Kidney (tissue), 13 donors: ENCODE measurements at regions not wholly inside any gene's neighbourhood (a gene's known extent, or its start where the extent isn't known, plus 50 kb on each side); places are given as distances from the start of the nearest gene placed in this dataset.

Experiments
- DNase-seq, 5 donors: peaks; one replicate each; pipeline ENCODE4 v3.0.0-alpha.2; 2013 to 2020
- FAIRE-seq: peaks from 2 replicates; lab custom pipeline; 2012; peaks lifted over from hg19 to GRCh38; lab: Jason Lieb, UNC
- H3K27ac ChIP-seq, 2 donors: one replicate each; pipeline ENCODE4 v1.7.0; 2013; ENCODE audit warnings: low read depth in 2 of 2, low read length in 2 of 2, inconsistent platforms in 1 of 2
- H3K27me3 ChIP-seq: one replicate; pipeline ENCODE4 v1.7.1; 2013; ENCODE audit warnings: low read length, inconsistent platforms; ENCODE audit not compliant: control insufficient read depth, insufficient read depth
- H3K36me3 ChIP-seq, 3 donors: one replicate each; pipeline versions ENCODE4 v1.7.0 to v1.7.1; 2013; ENCODE audit warnings: low read length in 3 of 3, control low read depth in 1 of 3, inconsistent platforms in 1 of 3; ENCODE audit not compliant: insufficient read depth in 3 of 3, control insufficient read depth in 2 of 3
- H3K4me1 ChIP-seq, 3 donors: one replicate each; pipeline versions ENCODE4 v1.7.0 to v1.7.1; 2013; ENCODE audit warnings: low read length in 3 of 3, inconsistent platforms in 1 of 3, low read depth in 1 of 3; ENCODE audit not compliant: control insufficient read depth in 2 of 3, insufficient read depth in 2 of 3
- H3K4me3 ChIP-seq, 3 donors: one replicate each; pipeline versions ENCODE4 v1.7.0 to v1.8.1; 2013; ENCODE audit warnings: low read length in 3 of 3, control low read depth in 1 of 3, inconsistent platforms in 1 of 3
- H3K9ac ChIP-seq, 3 donors: one replicate each; pipeline versions ENCODE4 v1.7.0 to v1.7.1; 2013; ENCODE audit warnings: low read length in 3 of 3, control low read depth in 1 of 3, inconsistent platforms in 1 of 3
- H3K9me3 ChIP-seq, 3 donors: one replicate each; pipeline versions ENCODE4 v1.7.0 to v1.7.1; 2013; ENCODE audit warnings: low read length in 3 of 3, control low read depth in 1 of 3, inconsistent platforms in 1 of 3; ENCODE audit not compliant: control insufficient read depth in 2 of 3, insufficient read depth in 1 of 3
- intact Hi-C: fragments of 100-400 bp; cut with DNase I; formaldehyde crosslinking; loops from one replicate; pipeline ENCODE4 v1.11.1; 2022
- TF ChIP-seq, protein P1 (sequence below): IDR thresholded peaks from 3 replicates; pipeline ENCODE4 v1.5.1; 2012; ENCODE audit warnings: mild to moderate bottlenecking, moderate library complexity, borderline replicate concordance; ENCODE audit not compliant: insufficient read depth; ENCODE audit errors: extremely low read depth
- donor health status: control.
- donor health status: control.
- donor health status: control.
- donor health status: control.
- donor health status: control.
- donor health status: DM: yes; HTN: yes; CAD: no.
- donor health status: Normal renal cell carcinoma (clear cell type).

DNA sequence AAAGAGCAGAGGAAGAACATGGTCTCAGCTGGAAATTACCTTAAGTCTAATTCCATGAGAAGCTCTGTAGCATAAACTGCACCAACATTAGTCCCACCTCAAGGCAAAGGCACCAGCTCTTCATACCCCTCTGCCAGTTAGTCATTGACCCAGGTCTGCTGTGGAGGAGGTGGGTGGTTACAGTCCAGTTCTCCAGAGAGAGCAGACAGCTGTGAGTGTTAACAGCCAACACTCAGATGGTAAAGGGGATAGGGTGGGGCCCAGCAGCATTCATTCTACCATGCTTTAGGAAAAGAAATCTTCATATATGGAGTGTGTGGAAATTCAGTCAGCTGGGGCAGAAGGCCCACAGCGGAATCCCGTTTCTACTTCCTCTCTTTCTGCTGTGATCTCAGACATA is 159.7 kb upstream of the FBXO11 start:
- intact Hi-C loops: no loop called here
- DNase-seq: peak in 2 of 5 donors; percentile 9 to 22
- H3K27me3 ChIP-seq: no peaks in the 10 kb centered on the region
- no peak for FAIRE-seq
- H3K4me1 ChIP-seq: no peaks in the 10 kb centered on the region
- no peaks in the 10 kb centered on the region for H3K36me3 ChIP-seq
- no peaks in the 10 kb centered on the region for H3K9me3 ChIP-seq
- no peak overlapping the region for H3K4me3 ChIP-seq
- H3K27ac ChIP-seq: no peak overlapping the region
- TF ChIP-seq, protein P1, sequence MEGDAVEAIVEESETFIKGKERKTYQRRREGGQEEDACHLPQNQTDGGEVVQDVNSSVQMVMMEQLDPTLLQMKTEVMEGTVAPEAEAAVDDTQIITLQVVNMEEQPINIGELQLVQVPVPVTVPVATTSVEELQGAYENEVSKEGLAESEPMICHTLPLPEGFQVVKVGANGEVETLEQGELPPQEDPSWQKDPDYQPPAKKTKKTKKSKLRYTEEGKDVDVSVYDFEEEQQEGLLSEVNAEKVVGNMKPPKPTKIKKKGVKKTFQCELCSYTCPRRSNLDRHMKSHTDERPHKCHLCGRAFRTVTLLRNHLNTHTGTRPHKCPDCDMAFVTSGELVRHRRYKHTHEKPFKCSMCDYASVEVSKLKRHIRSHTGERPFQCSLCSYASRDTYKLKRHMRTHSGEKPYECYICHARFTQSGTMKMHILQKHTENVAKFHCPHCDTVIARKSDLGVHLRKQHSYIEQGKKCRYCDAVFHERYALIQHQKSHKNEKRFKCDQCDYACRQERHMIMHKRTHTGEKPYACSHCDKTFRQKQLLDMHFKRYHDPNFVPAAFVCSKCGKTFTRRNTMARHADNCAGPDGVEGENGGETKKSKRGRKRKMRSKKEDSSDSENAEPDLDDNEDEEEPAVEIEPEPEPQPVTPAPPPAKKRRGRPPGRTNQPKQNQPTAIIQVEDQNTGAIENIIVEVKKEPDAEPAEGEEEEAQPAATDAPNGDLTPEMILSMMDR: no peak
- H3K9ac ChIP-seq: no peak overlapping the region

- Histone ChIP-seq H3K9ac (no peak overlapping the region), H3K4me3 (no peak overlapping the region), H3K36me3 (no peaks in the 10 kb centered on the region), H3K27ac (no peak overlapping the region), H3K27me3 (no peaks in the 10 kb centered on the region), H3K9me3 (no peaks in the 10 kb centered on the region), H3K4me1 (no peaks in the 10 kb centered on the region)
- FAIRE-seq (no peak), DNase-seq (no peak)
- intact Hi-C loops: no loop called here
- TF ChIP-seq, protein P1: no peak
Measured at GRCh38 chr2:48069769-48070168, 163.5 kb upstream of the FBXO11 start.

GRCh38 chr2:48070415-48070814 is 164.1 kb upstream of the FBXO11 start:
- H3K9ac ChIP-seq: no peak overlapping the region
- TF ChIP-seq, protein P1: no peak
- no peaks in the 10 kb centered on the region for H3K36me3 ChIP-seq
- intact Hi-C loops: no loop called here
- FAIRE-seq (no peak), DNase-seq (no peak)
- H3K27me3 ChIP-seq: no peaks in the 10 kb centered on the region
- H3K27ac ChIP-seq: no peak overlapping the region
- no peaks in the 10 kb centered on the region for H3K9me3 ChIP-seq
- no peak overlapping the region for H3K4me3 ChIP-seq
- no peaks in the 10 kb centered on the region for H3K4me1 ChIP-seq

- DNase-seq (no peak), FAIRE-seq (no peak)
- H3K9me3 ChIP-seq: no peaks in the 10 kb centered on the region
- no peak overlapping the region for H3K9ac ChIP-seq
- no peak overlapping the region for H3K4me3 ChIP-seq
- no peaks in the 10 kb centered on the region for H3K36me3 ChIP-seq
- TF ChIP-seq, protein P1: no peak
- no peaks in the 10 kb centered on the region for H3K4me1 ChIP-seq
- no peaks in the 10 kb centered on the region for H3K27me3 ChIP-seq
- intact Hi-C loops: no loop called here
- H3K27ac ChIP-seq: no peak overlapping the region
Measured at GRCh38 chr2:48072583-48072982, 166.3 kb upstream of the FBXO11 start.
